Neuronal stem cell (in vitro differentiated cells): ENCODE measurements at regions not wholly inside any gene's neighbourhood (a gene's known extent, or its start where the extent isn't known, plus 50 kb on each side); places are given as distances from the start of the nearest gene placed in this dataset.

ENCODE experiments used
- DNase-seq: peaks from one replicate; pipeline ENCODE4 v3.0.0-alpha.2; 2013; ENCODE audit warnings: low spot score
- H2AFZ ChIP-seq: one replicate; pipeline ENCODE4 v1.6.1; 2013; ENCODE audit warnings: mild to moderate bottlenecking, low read length, inconsistent platforms
- H2AK5ac ChIP-seq: 2 replicates; pipeline ENCODE4 v1.6.1; 2013; ENCODE audit warnings: low read depth, mild to moderate bottlenecking, inconsistent platforms, low read length, moderate library complexity, mixed read lengths
- H2BK120ac ChIP-seq: 2 replicates; pipeline ENCODE4 v1.6.1; 2013; ENCODE audit warnings: low read depth, mild to moderate bottlenecking, inconsistent platforms, low read length, moderate library complexity, mixed read lengths
- H2BK12ac ChIP-seq: one replicate; pipeline ENCODE4 v1.6.1; 2013; ENCODE audit warnings: low read length, inconsistent platforms
- H2BK15ac ChIP-seq: 2 replicates; pipeline ENCODE4 v1.6.1; 2013; ENCODE audit warnings: mild to moderate bottlenecking, low read length, inconsistent platforms, mixed read lengths
- H2BK5ac ChIP-seq: one replicate; pipeline ENCODE4 v1.6.1; 2013; ENCODE audit warnings: inconsistent platforms, mild to moderate bottlenecking, low read length, moderate library complexity
- H3K14ac ChIP-seq: one replicate; pipeline ENCODE4 v1.6.1; 2013; ENCODE audit warnings: low read length, inconsistent platforms
- H3K18ac ChIP-seq: 2 replicates; pipeline ENCODE4 v1.6.1; 2013; ENCODE audit warnings: low read length, inconsistent platforms
- H3K23ac ChIP-seq: 2 replicates; pipeline ENCODE4 v1.6.1; 2013; ENCODE audit warnings: low read depth, mild to moderate bottlenecking, mixed read lengths, low read length, inconsistent platforms; ENCODE audit not compliant: poor library complexity
- H3K27ac ChIP-seq: replicated peaks from 3 replicates; pipeline ENCODE4 v1.5.1; 2013; ENCODE audit warnings: low read length, inconsistent platforms
- H3K27me3 ChIP-seq, 3 experiments: 2 replicates each; pipeline ENCODE4 v1.6.1; 2013; ENCODE audit warnings: low read length in 3 of 3, mild to moderate bottlenecking in 2 of 3, inconsistent platforms in 1 of 3, low read depth in 1 of 3, mixed read lengths in 1 of 3, moderate library complexity in 1 of 3; ENCODE audit not compliant: control insufficient read depth in 3 of 3, insufficient read depth in 3 of 3
- H3K36me3 ChIP-seq, 2 donors: replicated peaks in 1 of 2; 2 replicates each; pipeline ENCODE4 v1.6.1; 2013; ENCODE audit warnings: low read length in 2 of 2; ENCODE audit not compliant: control insufficient read depth in 2 of 2, insufficient read depth in 2 of 2
- H3K4ac ChIP-seq: 2 replicates; pipeline ENCODE4 v1.6.1; 2013; ENCODE audit warnings: inconsistent platforms, mild to moderate bottlenecking, low read length, moderate library complexity
- H3K4me1 ChIP-seq, 2 donors: 1 replicate in 1 of 2; 2 replicates in 1 of 2; pipeline ENCODE4 v1.6.1; 2013; ENCODE audit warnings: low read length in 2 of 2, low read depth in 1 of 2; ENCODE audit not compliant: control insufficient read depth in 2 of 2, insufficient read depth in 1 of 2
- H3K4me2 ChIP-seq: one replicate; pipeline ENCODE4 v1.6.1; 2013; ENCODE audit warnings: mild to moderate bottlenecking, low read length, inconsistent platforms; ENCODE audit not compliant: insufficient read depth, poor library complexity, severe bottlenecking
- H3K4me3 ChIP-seq, 2 donors: 2 replicates each; pipeline ENCODE4 v1.5.1; 2013; ENCODE audit warnings: low read length in 2 of 2, mild to moderate bottlenecking in 2 of 2, inconsistent platforms in 1 of 2, moderate library complexity in 1 of 2
- H3K79me1 ChIP-seq: one replicate; pipeline ENCODE4 v1.6.1; 2013; ENCODE audit warnings: low read depth, mild to moderate bottlenecking, inconsistent platforms, low read length, moderate library complexity
- H3K9ac ChIP-seq: one replicate; pipeline ENCODE4 v1.6.1; 2013; ENCODE audit warnings: mild to moderate bottlenecking, low read depth, low read length, inconsistent platforms; ENCODE audit not compliant: poor library complexity
- H3K9me3 ChIP-seq, 2 donors: replicated peaks in 1 of 2; 2 replicates each; pipeline versions ENCODE3 to v1.6.1; 2013; ENCODE audit warnings: low read length in 2 of 2, mild to moderate bottlenecking in 2 of 2, inconsistent platforms in 1 of 2, low read depth in 1 of 2, mixed read lengths in 1 of 2, moderate library complexity in 1 of 2; ENCODE audit not compliant: control insufficient read depth in 2 of 2, insufficient read depth in 1 of 2
- H4K8ac ChIP-seq: one replicate; pipeline ENCODE4 v1.6.1; 2013; ENCODE audit warnings: low read depth, mild to moderate bottlenecking, inconsistent platforms, low read length, moderate library complexity
- H4K91ac ChIP-seq: one replicate; pipeline ENCODE4 v1.6.1; 2013; ENCODE audit warnings: low read length, low read depth, mild to moderate bottlenecking, inconsistent platforms; ENCODE audit not compliant: poor library complexity
- WGBS, 2 donors: extraction: QIAGEN DNeasy Blood & Tissue Kit; methylation state at CpG; one replicate each; pipeline ENCODE4 v1.1.7; 2013; ENCODE audit warnings: missing lambda C conversion rate in 2 of 2, mixed read lengths in 1 of 2; ENCODE audit not compliant: insufficient read length in 2 of 2, insufficient replicate concordance in 1 of 2; ENCODE audit errors: extremely low coverage in 2 of 2; 5-methylcytosine and 5-hydroxymethylcytosine counted together

DNA sequence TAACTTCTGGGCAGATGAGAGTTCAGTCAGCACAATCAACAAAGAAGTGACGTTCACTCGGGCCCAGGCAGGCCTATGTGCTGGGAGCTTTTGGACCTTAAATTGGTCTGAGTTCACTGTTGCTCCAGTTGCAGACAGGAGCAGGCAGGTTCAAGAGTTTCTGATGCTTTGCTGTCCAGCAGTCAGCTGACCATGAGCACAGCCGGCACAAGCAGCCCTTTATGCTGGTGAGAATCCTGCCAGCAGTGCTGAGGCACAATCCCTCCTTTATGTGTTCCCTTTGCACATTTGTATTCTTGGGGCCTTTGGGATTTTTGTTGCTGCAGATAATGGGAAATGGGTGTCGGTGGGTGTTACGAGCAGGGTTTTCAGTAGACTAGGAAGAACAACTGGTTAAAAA, 81.2 kb upstream of the GOLGA8J start:
- Histone ChIP-seq H3K9ac (no peak overlapping the region), H2BK15ac (no peak overlapping the region), H4K8ac (no peak overlapping the region), H2BK12ac (no peak overlapping the region), H2BK5ac (no peak overlapping the region), H4K91ac (no peak overlapping the region), H3K23ac (no peak overlapping the region), H3K27ac (no peak overlapping the region), H3K18ac (no peak overlapping the region), H2AFZ (no peak overlapping the region), H3K9me3 (no peaks in the 10 kb centered on the region), H3K4ac (no peak overlapping the region), H3K14ac (no peak overlapping the region), H3K79me1 (no peaks in the 10 kb centered on the region), H3K4me3 (no peak overlapping the region), H3K4me2 (no peak overlapping the region), H2AK5ac (no peak overlapping the region), H3K27me3 (peaks cover 0 to 6% (median 0%) of the 10 kb centered on the region in 3 experiments), H2BK120ac (no peak overlapping the region), H3K36me3 (no peaks in the 10 kb centered on the region), H3K4me1 (no peaks in the 10 kb centered on the region)
- DNase-seq: no peak
- no CpG with 5 or more reads among the region's 5 CpGs for WGBS, 2 donors

DNA sequence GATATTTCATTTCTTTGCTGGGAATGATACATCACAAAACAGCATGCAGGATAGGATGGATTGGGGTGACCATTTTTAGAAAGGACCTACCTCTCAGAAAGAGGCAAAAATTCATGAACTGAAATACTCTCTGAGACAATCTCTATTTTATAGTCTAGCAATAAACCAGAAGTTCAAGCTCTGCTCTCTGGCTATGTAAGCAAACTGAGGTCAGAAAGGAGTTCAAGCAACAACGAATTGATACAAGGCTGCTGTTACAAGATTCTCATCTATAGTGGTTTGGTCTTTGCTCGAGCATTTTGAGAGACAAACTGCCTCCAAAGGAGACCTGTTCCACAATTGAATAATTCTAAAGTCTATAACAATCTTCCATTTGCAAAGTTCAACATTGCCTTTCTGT, 84.7 kb upstream of the GOLGA8J start:
- Histone ChIP-seq H4K91ac (no peak overlapping the region), H3K4me3 (no peak overlapping the region), H2BK15ac (no peak overlapping the region), H3K4me1 (peaks cover 0 to 2% of the 10 kb centered on the region in 2 donors), H2BK120ac (no peak overlapping the region), H3K27ac (no peak overlapping the region), H3K14ac (no peak overlapping the region), H3K36me3 (no peaks in the 10 kb centered on the region), H2BK5ac (no peak overlapping the region), H3K18ac (no peak overlapping the region), H2AFZ (no peak overlapping the region), H3K4me2 (no peak overlapping the region), H2BK12ac (no peak overlapping the region), H3K79me1 (no peaks in the 10 kb centered on the region), H3K9ac (no peak overlapping the region), H3K9me3 (no peaks in the 10 kb centered on the region), H2AK5ac (no peak overlapping the region), H3K27me3 (peaks cover 0 to 6% (median 0%) of the 10 kb centered on the region in 3 experiments), H3K23ac (no peak overlapping the region), H3K4ac (no peak overlapping the region), H4K8ac (no peak overlapping the region)
- no CpG with 5 or more reads among the region's 2 CpGs for WGBS, 2 donors
- no peak for DNase-seq

DNA sequence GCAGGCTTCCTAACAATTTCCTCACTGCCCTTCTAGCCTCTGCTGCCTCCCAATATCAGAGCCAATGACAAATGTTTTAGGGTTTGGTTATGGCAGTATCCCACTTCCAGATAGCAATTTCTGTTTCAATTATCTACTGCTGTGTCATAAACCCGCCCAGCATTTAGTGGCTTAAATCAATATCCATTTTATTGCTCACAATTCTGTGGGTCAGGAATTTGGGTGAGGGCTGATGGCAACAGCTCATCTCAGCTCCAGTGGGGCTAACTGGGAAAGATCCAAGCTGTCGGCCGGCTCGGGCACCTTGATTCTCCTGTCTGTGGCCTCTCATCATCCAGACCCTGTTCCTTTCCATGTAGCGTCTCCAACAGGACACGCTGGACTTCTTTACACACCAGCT, 85.3 kb upstream of the GOLGA8J start:
- peaks cover 0 to 6% (median 0%) of the 10 kb centered on the region in 3 experiments for H3K27me3 ChIP-seq
- WGBS, 2 donors: no CpG with 5 or more reads among the region's 6 CpGs
- H2AK5ac ChIP-seq: no peak overlapping the region
- DNase-seq: no peak
- H3K9ac ChIP-seq: no peak overlapping the region
- no peak overlapping the region for H3K23ac ChIP-seq
- no peak overlapping the region for H2AFZ ChIP-seq
- no peak overlapping the region for H3K4me3 ChIP-seq
- no peaks in the 10 kb centered on the region for H3K9me3 ChIP-seq
- no peak overlapping the region for H3K4me2 ChIP-seq
- H2BK12ac ChIP-seq: no peak overlapping the region
- no peak overlapping the region for H3K18ac ChIP-seq
- no peak overlapping the region for H2BK5ac ChIP-seq
- H3K4ac ChIP-seq: no peak overlapping the region
- H2BK120ac ChIP-seq: no peak overlapping the region
- no peak overlapping the region for H4K8ac ChIP-seq
- H4K91ac ChIP-seq: no peak overlapping the region
- no peaks in the 10 kb centered on the region for H3K36me3 ChIP-seq
- H3K79me1 ChIP-seq: no peaks in the 10 kb centered on the region
- peaks cover 0 to 2% of the 10 kb centered on the region in 2 donors for H3K4me1 ChIP-seq
- no peak overlapping the region for H3K27ac ChIP-seq
- no peak overlapping the region for H3K14ac ChIP-seq
- no peak overlapping the region for H2BK15ac ChIP-seq

DNA sequence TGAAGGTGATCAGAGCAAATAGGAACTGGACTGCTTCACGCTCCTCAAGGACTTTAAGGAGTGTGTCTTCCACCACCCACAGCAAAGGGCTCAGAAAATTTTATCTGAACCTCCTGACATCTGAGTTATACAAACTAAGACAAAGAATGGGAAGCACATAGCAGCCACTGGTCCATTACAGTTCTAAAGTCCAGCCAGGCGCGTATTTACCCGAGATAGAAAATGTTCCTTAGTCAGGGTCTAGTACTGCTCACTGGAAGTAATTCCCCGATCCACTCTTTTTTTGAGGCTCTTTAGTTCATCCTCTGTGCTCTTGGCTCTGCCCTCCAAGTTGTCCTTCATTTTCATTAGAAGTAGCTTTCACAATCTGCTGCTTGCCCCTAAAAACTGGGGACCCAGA, 88.5 kb upstream of the GOLGA8J start:
- Histone ChIP-seq H2BK15ac (no peak overlapping the region), H3K18ac (no peak overlapping the region), H3K36me3 (no peaks in the 10 kb centered on the region), H3K4me1 (peaks cover 0 to 2% of the 10 kb centered on the region in 2 donors), H3K79me1 (no peaks in the 10 kb centered on the region), H2BK120ac (no peak overlapping the region), H3K4me2 (no peak overlapping the region), H3K27ac (no peak overlapping the region), H2AFZ (no peak overlapping the region), H3K23ac (no peak overlapping the region), H3K9me3 (no peaks in the 10 kb centered on the region), H3K4ac (no peak overlapping the region), H2AK5ac (no peak overlapping the region), H4K91ac (no peak overlapping the region), H3K4me3 (no peak overlapping the region), H3K14ac (no peak overlapping the region), H3K9ac (no peak overlapping the region), H2BK12ac (no peak overlapping the region), H3K27me3 (peaks cover 0 to 6% (median 0%) of the 10 kb centered on the region in 3 experiments), H4K8ac (no peak overlapping the region), H2BK5ac (no peak overlapping the region)
- WGBS, 2 donors: no CpG with 5 or more reads among the region's 5 CpGs
- no peak for DNase-seq
